HG02885 (cell line): ENCODE measurements at regions not wholly inside any gene's neighbourhood (a gene's known extent, or its start where the extent isn't known, plus 50 kb on each side); places are given as distances from the start of the nearest gene placed in this dataset.

Source experiments
- ATAC-seq: cut with Tn5 transposase; IDR thresholded peaks from one replicate; pipeline ENCODE4 v1.9.1; 2021; ENCODE audit warnings: mild to moderate bottlenecking; ENCODE audit not compliant: unreplicated experiment, poor library complexity

DNA sequence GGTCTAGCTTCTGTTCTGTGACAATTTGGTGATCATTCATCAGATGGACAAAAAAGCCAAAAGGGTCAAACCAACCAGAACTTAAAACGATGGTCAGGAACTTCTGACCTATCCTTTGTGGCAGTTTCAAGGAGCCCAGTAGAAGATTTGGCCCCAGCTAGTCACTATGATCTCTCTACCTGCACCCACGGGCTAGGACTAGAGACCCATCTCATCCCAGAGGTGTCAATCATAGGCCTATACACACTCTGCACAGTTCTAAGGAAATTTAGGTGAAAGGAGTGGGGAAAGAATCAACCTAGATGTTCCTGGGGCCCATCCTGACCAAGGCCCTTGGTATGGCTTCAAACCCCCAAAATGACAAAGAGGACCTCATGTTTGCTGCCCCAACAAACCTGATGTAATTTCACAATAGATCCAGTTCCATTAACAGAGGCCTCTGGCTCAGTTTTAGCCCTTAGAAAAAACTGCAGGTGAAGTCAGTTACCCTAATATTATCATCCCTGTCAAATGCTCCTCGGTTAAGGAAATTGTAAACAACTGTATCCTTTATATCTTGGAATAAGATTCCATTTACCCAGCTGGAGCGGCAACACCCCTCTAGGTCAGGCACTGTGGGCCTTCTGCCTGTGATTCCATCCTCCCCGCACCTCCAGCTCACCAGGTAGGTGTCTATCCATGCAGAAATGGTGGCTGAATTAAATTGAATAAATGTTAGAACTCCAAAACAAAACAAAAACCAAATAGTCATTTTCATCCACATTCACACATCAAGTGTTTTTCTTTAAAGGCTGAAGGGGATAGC is 138.7 kb downstream of the ENC1 start:
- no peak for ATAC-seq

GRCh38 chr5:74500110-74500917 is 140.2 kb downstream of the ENC1 start:
- ATAC-seq = no peak

DNA sequence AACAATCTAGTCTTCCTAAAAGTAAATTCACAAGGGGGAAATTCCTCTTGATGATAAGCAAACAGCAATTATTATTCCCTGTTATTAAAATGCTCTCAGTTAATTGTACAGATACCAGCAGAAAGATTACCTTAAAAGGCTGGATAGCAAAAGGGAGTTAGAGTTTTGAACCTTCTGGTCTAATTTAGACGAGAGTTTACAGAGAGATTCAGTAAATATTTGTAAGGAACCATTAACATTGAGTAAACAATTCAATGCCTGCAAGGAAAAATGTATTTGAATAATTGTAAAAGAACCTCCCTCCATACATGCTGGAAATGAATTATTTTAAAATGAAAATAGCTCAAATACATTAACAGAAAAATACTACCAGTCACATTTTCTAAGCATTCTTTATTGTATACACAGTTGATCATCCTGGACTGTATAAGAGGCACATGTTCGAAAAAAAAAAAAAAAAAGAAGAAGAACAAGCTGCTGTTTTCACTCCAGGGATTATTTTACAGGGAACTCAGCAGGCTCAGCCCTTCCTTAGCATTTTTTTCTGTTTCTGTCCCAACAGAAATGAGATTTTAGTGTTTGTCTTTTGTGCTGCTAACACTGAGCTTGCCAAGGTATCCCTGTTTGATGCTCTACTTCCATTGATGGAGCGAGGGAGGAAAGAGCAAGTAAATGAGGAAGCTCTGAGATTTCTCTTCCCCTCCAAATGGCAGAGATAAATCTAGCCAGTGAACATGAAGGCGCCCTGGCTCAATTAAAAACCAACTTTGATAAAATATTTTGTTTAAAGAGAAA is 141.1 kb downstream of the ENC1 start:
- ATAC-seq = no peak

DNA sequence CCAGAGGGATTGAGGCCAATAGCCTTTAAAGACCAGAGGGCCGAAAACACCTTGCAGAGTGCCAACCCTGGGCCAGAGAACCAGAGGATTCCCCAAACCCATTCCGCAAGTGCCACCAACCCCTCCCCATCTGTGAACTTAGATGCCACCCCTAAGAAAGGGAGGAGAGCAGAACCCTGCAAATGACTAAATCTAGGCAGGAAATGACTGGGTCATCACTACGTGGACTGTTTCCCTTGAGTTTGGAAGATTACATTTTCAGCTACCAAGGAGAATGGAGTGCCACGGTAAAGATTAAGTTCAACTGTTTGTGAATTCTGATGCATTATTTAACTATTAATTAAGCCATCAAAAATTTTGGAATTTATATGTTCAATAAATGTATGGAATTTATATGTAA is 142.8 kb downstream of the ENC1 start:
- ATAC-seq = no peak

- ATAC-seq = no peak
Measured at GRCh38 chr5:74493411-74493810, 147.1 kb downstream of the ENC1 start.

- no peak for ATAC-seq
Measured at GRCh38 chr5:74492230-74492629, 148.3 kb downstream of the ENC1 start.

DNA sequence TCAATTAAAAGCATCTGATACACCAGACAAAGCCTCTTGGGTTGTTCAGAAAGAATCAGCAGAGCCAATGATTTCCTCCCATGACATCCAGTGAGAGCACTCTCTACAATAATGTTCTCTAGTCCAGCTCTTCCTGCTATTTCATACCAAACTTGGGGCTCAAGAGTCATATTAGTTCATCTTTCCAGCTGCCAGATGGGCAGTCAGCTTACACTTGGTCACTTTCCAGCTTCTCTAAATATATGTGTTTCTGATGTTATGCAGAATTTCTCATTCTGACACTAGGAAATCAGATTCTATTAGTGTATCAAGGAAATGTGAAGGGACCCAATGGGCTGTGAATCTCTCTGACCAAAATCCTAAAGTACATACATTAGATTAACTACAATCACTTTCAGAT is 148.9 kb downstream of the ENC1 start:
- ATAC-seq = no peak

DNA sequence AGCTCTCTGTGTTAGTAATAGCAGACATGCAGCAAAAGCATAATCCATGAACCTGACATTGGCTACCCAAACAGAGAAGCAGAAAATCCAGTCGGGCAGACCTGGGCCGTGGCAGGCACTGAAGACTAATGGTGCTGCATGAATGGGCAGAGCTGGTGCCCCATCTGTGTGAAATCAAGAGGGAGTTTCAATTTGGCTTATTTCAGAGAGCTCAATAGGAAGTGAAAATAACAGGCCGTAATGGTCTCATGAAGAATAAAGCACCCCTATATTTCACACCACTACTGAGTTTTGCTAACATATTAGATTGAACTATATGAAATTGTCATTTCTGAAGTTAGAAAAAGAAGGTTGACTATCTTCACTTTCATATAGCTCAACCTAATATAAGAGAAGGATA is 149.7 kb downstream of the ENC1 start:
- peak; percentile 97 for ATAC-seq

GRCh38 chr5:74482990-74483389 is 157.5 kb downstream of the ENC1 start:
- ATAC-seq = no peak

GRCh38 chr5:74482523-74482922 is 158.0 kb downstream of the ENC1 start:
- ATAC-seq = no peak

- ATAC-seq = peak; percentile 84
Measured at GRCh38 chr5:74481357-74481756, 159.2 kb downstream of the ENC1 start.

- ATAC-seq = no peak
Measured at GRCh38 chr5:74480201-74480600, 160.3 kb downstream of the ENC1 start.

GRCh38 chr5:74478328-74478727 is 162.2 kb downstream of the ENC1 start:
- no peak for ATAC-seq

DNA sequence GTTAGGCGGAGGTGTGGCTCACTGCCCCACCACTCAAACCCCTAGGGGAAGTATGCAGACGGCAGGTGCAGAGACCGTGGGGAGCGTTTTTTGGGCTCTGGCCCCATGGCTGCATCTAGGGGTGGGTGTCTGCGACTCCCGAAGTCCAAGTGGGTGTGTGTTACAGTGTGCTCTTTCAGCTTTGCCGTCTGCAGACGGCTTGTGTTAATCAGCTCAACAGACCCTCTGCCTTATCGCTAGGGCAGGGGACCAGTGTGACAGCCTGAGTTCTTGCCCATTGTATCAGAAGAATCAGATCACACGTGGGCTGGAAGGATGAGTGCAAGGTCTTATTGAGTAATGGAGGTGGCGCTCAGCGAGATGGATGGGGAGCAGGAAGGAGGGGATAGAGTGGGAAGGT is 162.8 kb downstream of the ENC1 start:
- ATAC-seq = no peak

GRCh38 chr5:74476819-74477453 is 163.6 kb downstream of the ENC1 start:
- ATAC-seq = no peak

GRCh38 chr5:74476046-74476818 is 164.3 kb downstream of the ENC1 start:
- ATAC-seq = no peak

DNA sequence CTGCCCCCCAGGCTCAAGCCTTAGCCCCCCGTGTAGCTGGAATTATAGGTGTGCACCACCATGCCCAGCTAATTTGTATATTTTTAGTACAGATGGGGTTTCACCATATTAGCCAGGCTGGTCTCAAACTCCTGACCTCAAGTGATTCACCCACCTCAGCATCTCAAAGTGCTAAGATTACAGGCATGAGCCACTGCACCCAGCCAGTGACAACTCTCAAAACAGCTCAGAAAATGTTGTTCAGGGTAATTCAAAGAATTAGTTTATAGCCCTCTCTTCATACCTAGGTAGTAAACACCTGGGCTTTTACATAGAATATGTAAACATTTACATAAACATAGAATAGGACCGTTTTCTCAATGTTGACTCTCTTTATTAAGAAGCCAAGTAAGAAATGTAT is 168.7 kb downstream of the ENC1 start:
- no peak for ATAC-seq

DNA sequence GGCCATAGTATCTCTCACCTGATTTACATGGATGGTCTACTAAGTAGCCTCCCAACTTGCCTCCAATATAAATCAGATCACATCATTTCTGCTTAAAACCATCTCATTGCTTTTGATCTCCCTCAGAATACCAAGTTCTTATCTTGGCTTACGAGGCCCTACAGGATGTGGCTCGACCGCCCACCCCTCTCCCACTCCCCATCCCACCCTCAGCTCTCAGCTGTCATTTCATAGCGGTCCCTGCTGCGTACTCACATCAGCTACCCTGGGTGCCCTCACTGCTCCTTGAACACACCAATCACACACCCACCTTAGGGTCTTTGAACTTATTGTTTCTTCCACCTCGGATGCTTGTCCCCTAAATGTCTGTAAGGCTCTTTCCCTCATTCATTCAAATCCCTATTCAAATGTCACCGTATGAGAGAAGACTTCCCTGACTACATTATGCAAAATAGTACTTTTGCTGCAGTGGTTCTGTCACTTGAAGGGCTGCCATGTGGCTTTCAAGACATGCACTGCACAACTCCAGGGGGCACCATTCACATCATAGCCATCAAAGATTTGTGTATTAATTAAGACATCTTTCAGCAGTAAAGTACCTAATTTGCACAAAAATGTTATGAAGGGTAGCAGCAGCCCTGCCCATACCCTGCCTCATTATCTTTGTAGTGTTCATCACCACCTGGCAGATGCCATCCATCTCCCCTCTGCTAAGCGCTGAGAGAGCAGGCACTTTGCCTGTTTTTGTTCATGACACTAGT is 171.1 kb downstream of the ENC1 start:
- ATAC-seq = no peak

- ATAC-seq = no peak
Measured at GRCh38 chr5:74468421-74468820, 172.1 kb downstream of the ENC1 start.
